NT2/D1 (cell line): ENCODE measurements at regions not wholly inside any gene's neighbourhood (a gene's known extent, or its start where the extent isn't known, plus 50 kb on each side); places are given as distances from the start of the nearest gene placed in this dataset.

Experiments used
- SUZ12 ChIP-seq: IDR thresholded peaks from 2 replicates; pipeline ENCODE4 v1.6.1; 2011; ENCODE audit not compliant: insufficient read length, insufficient read depth; ENCODE audit errors: extremely low read depth
- YY1 ChIP-seq: IDR thresholded peaks from 2 replicates; pipeline ENCODE4 v1.6.1; 2011; ENCODE audit not compliant: insufficient read length, insufficient read depth
- ZNF274 ChIP-seq: IDR thresholded peaks from 2 replicates; pipeline ENCODE4 v1.6.1; 2011; ENCODE audit warnings: mild to moderate bottlenecking, low read depth, low read length

GRCh38 chr21:23690316-23690715 lies 1917.0 kb downstream of the MRPL39 start:
- no peak for TF ChIP-seq YY1
- no peak for TF ChIP-seq SUZ12
- TF ChIP-seq ZNF274, result no peak
